ENCODE measurements at regions not wholly inside any gene's neighbourhood (a gene's known extent, or its start where the extent isn't known, plus 50 kb on each side); places are given as distances from the start of the nearest gene placed in this dataset.

GRCh38 chr3:118208642-118209041, 826.0 kb downstream of the IGSF11 start:
- no peak overlapping the region for H3K4me3 ChIP-seq (ENCODE audit: low read length)
- Mint-ChIP-seq H3K27me3 (no peaks in the 10 kb centered on the region), H3K4me3 (no peak overlapping the region), H3K9me3 (peaks cover 0 to 4% (median 2%) of the 10 kb centered on the region in 11 donors), H3K36me3 (no peaks in the 10 kb centered on the region), H3K27ac (no peak overlapping the region), H3K4me1 (no peaks in the 10 kb centered on the region)
- H3K36me3 ChIP-seq (ENCODE audit: control insufficient read depth in 2 of 3, insufficient read depth in 3 of 3, low read length in 3 of 3), result no peaks in the 10 kb centered on the region
- DNase-seq (no peak), ATAC-seq (no peak)
- H3K4me1 ChIP-seq (ENCODE audit: control insufficient read depth in 2 of 2, insufficient read depth in 2 of 2, low read length in 2 of 2), result no peaks in the 10 kb centered on the region
- POLR2A ChIA-PET, result no interaction called here
- H3K27ac ChIP-seq (ENCODE audit: low read depth, low read length), result no peak overlapping the region
- intact Hi-C loops (cut with micrococcal nuclease), result no loop called here
- CTCF ChIA-PET, result no interaction called here
- H3K27me3 ChIP-seq (ENCODE audit: control insufficient read depth in 2 of 2, insufficient read depth in 2 of 2, low read length in 2 of 2), result no peaks in the 10 kb centered on the region
- H3K9me3 ChIP-seq (ENCODE audit: control insufficient read depth in 2 of 3, low read length in 3 of 3), result no peaks in the 10 kb centered on the region

- Mint-ChIP-seq H3K27ac (no peak overlapping the region), H3K9me3 (peaks cover 0 to 15% (median 5%) of the 10 kb centered on the region in 11 donors), H3K36me3 (no peaks in the 10 kb centered on the region), H3K27me3 (no peaks in the 10 kb centered on the region), H3K4me3 (no peak overlapping the region), H3K4me1 (no peaks in the 10 kb centered on the region)
- ChIA-PET CTCF (no interaction called here), POLR2A (no interaction called here)
- intact Hi-C loops (cut with micrococcal nuclease), result no loop called here
- no peaks in the 10 kb centered on the region for H3K36me3 ChIP-seq (ENCODE audit: control insufficient read depth in 2 of 3, insufficient read depth in 3 of 3, low read length in 3 of 3)
- no peak overlapping the region for H3K4me3 ChIP-seq (ENCODE audit: low read length)
- H3K27ac ChIP-seq (ENCODE audit: low read depth, low read length), result no peak overlapping the region
- DNase-seq (no peak), ATAC-seq (no peak)
- H3K4me1 ChIP-seq (ENCODE audit: control insufficient read depth in 2 of 2, insufficient read depth in 2 of 2, low read length in 2 of 2), result no peaks in the 10 kb centered on the region
- no peaks in the 10 kb centered on the region for H3K9me3 ChIP-seq (ENCODE audit: control insufficient read depth in 2 of 3, low read length in 3 of 3)
- H3K27me3 ChIP-seq (ENCODE audit: control insufficient read depth in 2 of 2, insufficient read depth in 2 of 2, low read length in 2 of 2), result no peaks in the 10 kb centered on the region
Observed at GRCh38 chr3:118213892-118214291, 820.8 kb downstream of the IGSF11 start.

DNA sequence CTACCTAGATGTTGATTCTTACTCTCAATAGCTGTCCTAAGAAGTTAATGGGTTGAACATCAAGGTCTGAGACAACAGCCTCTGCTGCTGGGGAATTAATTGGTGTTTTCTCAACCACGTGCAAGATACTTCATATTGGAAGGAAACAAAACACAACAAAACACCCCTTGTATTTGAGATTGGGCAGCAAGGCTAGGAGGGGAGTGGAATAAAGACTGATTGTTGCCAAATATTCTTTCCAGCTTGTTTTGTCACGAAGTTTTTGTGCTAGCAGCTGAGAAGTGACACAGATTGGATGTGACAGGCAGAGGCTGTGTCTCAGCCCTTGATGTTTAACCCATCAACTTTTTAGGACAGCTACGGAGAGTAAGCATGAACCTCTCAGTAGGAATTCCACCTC, 808.4 kb downstream of the IGSF11 start:
- intact Hi-C loops (cut with micrococcal nuclease), result no loop called here
- Mint-ChIP-seq H3K9me3 (peaks cover 0 to 22% (median 5%) of the 10 kb centered on the region in 11 donors), H3K27me3 (no peaks in the 10 kb centered on the region), H3K4me1 (no peaks in the 10 kb centered on the region), H3K4me3 (no peak overlapping the region), H3K27ac (no peak overlapping the region), H3K36me3 (no peaks in the 10 kb centered on the region)
- ATAC-seq (no peak), DNase-seq (no peak)
- no peaks in the 10 kb centered on the region for H3K9me3 ChIP-seq (ENCODE audit: control insufficient read depth in 2 of 3, low read length in 3 of 3)
- no peak overlapping the region for H3K4me3 ChIP-seq (ENCODE audit: low read length)
- no peaks in the 10 kb centered on the region for H3K36me3 ChIP-seq (ENCODE audit: control insufficient read depth in 2 of 3, insufficient read depth in 3 of 3, low read length in 3 of 3)
- H3K27me3 ChIP-seq (ENCODE audit: control insufficient read depth in 2 of 2, insufficient read depth in 2 of 2, low read length in 2 of 2), result no peaks in the 10 kb centered on the region
- no peak overlapping the region for H3K27ac ChIP-seq (ENCODE audit: low read depth, low read length)
- CTCF ChIA-PET, result no interaction called here
- no peaks in the 10 kb centered on the region for H3K4me1 ChIP-seq (ENCODE audit: control insufficient read depth in 2 of 2, insufficient read depth in 2 of 2, low read length in 2 of 2)
- POLR2A ChIA-PET, result no interaction called here

DNA sequence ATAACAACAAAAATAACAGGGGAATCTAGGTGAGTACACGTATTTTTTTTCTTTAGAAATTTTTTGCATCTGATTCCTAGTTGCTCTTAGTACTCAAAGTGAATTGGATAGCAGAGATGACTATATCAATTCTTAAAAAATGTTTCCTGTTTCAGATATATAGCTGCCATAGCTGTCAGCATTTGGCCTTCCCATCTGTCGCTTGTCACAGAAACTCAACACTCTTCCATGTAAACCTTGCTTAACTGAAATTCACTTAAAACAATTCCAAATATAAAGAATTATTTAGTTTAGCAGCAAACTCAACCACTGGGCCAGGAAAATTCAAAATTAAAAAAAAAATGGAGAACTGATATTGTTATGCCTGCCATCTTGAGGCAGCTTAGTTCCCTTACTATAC, 807.5 kb downstream of the IGSF11 start:
- H3K27me3 Mint-ChIP-seq, result no peaks in the 10 kb centered on the region
- no peak overlapping the region for H3K27ac Mint-ChIP-seq
- H3K36me3 Mint-ChIP-seq, result no peaks in the 10 kb centered on the region
- no peaks in the 10 kb centered on the region for H3K27me3 ChIP-seq (ENCODE audit: control insufficient read depth in 2 of 2, insufficient read depth in 2 of 2, low read length in 2 of 2)
- no peaks in the 10 kb centered on the region for H3K9me3 ChIP-seq (ENCODE audit: control insufficient read depth in 2 of 3, low read length in 3 of 3)
- H3K4me1 Mint-ChIP-seq, result no peaks in the 10 kb centered on the region
- H3K4me3 ChIP-seq (ENCODE audit: low read length), result no peak overlapping the region
- H3K9me3 Mint-ChIP-seq, result peaks cover 0 to 15% (median 3%) of the 10 kb centered on the region in 11 donors
- intact Hi-C loops (cut with micrococcal nuclease), result no loop called here
- H3K4me1 ChIP-seq (ENCODE audit: control insufficient read depth in 2 of 2, insufficient read depth in 2 of 2, low read length in 2 of 2), result no peaks in the 10 kb centered on the region
- ATAC-seq, result no peak
- H3K27ac ChIP-seq (ENCODE audit: low read depth, low read length), result no peak overlapping the region
- ChIA-PET POLR2A (no interaction called here), CTCF (no interaction called here)
- no peak overlapping the region for H3K4me3 Mint-ChIP-seq
- no peaks in the 10 kb centered on the region for H3K36me3 ChIP-seq (ENCODE audit: control insufficient read depth in 2 of 3, insufficient read depth in 3 of 3, low read length in 3 of 3)
- DNase-seq, result no peak

- no peaks in the 10 kb centered on the region for H3K36me3 Mint-ChIP-seq
- peaks cover 0 to 23% (median 3%) of the 10 kb centered on the region in 11 donors for H3K9me3 Mint-ChIP-seq
- intact Hi-C loops (cut with micrococcal nuclease), result no loop called here
- no peaks in the 10 kb centered on the region for H3K27me3 Mint-ChIP-seq
- no peak overlapping the region for H3K27ac Mint-ChIP-seq
- no peaks in the 10 kb centered on the region for H3K4me1 Mint-ChIP-seq
- no peaks in the 10 kb centered on the region for H3K36me3 ChIP-seq (ENCODE audit: control insufficient read depth in 2 of 3, insufficient read depth in 3 of 3, low read length in 3 of 3)
- H3K4me3 ChIP-seq (ENCODE audit: low read length), result no peak overlapping the region
- no peaks in the 10 kb centered on the region for H3K4me1 ChIP-seq (ENCODE audit: control insufficient read depth in 2 of 2, insufficient read depth in 2 of 2, low read length in 2 of 2)
- ATAC-seq (no peak), DNase-seq (no peak)
- H3K27me3 ChIP-seq (ENCODE audit: control insufficient read depth in 2 of 2, insufficient read depth in 2 of 2, low read length in 2 of 2), result no peaks in the 10 kb centered on the region
- ChIA-PET POLR2A (no interaction called here), CTCF (no interaction called here)
- H3K9me3 ChIP-seq (ENCODE audit: control insufficient read depth in 2 of 3, low read length in 3 of 3), result no peaks in the 10 kb centered on the region
- H3K4me3 Mint-ChIP-seq, result no peak overlapping the region
- H3K27ac ChIP-seq (ENCODE audit: low read depth, low read length), result no peak overlapping the region
Observed at GRCh38 chr3:118228151-118228550, 806.5 kb downstream of the IGSF11 start.

- H3K4me1 ChIP-seq (ENCODE audit: control insufficient read depth in 2 of 2, insufficient read depth in 2 of 2, low read length in 2 of 2), result no peaks in the 10 kb centered on the region
- intact Hi-C loops (cut with micrococcal nuclease), result no loop called here
- ATAC-seq, result no peak
- H3K36me3 Mint-ChIP-seq, result no peaks in the 10 kb centered on the region
- ChIA-PET CTCF (no interaction called here), POLR2A (no interaction called here)
- H3K9me3 ChIP-seq (ENCODE audit: control insufficient read depth in 2 of 3, low read length in 3 of 3), result no peaks in the 10 kb centered on the region
- peaks cover 0 to 16% (median 3%) of the 10 kb centered on the region in 11 donors for H3K9me3 Mint-ChIP-seq
- no peak overlapping the region for H3K27ac ChIP-seq (ENCODE audit: low read depth, low read length)
- H3K4me3 ChIP-seq (ENCODE audit: low read length), result no peak overlapping the region
- no peaks in the 10 kb centered on the region for H3K27me3 Mint-ChIP-seq
- no peak overlapping the region for H3K27ac Mint-ChIP-seq
- DNase-seq, result no peak
- H3K4me1 Mint-ChIP-seq, result no peaks in the 10 kb centered on the region
- H3K4me3 Mint-ChIP-seq, result no peak overlapping the region
- no peaks in the 10 kb centered on the region for H3K27me3 ChIP-seq (ENCODE audit: control insufficient read depth in 2 of 2, insufficient read depth in 2 of 2, low read length in 2 of 2)
- H3K36me3 ChIP-seq (ENCODE audit: control insufficient read depth in 2 of 3, insufficient read depth in 3 of 3, low read length in 3 of 3), result no peaks in the 10 kb centered on the region
Observed at GRCh38 chr3:118229196-118229595, 805.5 kb downstream of the IGSF11 start.

GRCh38 chr3:118231578-118231977, 803.1 kb downstream of the IGSF11 start:
- no peaks in the 10 kb centered on the region for H3K4me1 ChIP-seq (ENCODE audit: control insufficient read depth in 2 of 2, insufficient read depth in 2 of 2, low read length in 2 of 2)
- no peak for ATAC-seq
- Mint-ChIP-seq H3K36me3 (no peaks in the 10 kb centered on the region), H3K4me3 (no peak overlapping the region), H3K9me3 (peaks cover 0 to 16% (median 3%) of the 10 kb centered on the region in 11 donors), H3K27ac (no peak overlapping the region), H3K4me1 (no peaks in the 10 kb centered on the region), H3K27me3 (no peaks in the 10 kb centered on the region)
- intact Hi-C loops (cut with micrococcal nuclease), result no loop called here
- DNase-seq, result no peak
- H3K27ac ChIP-seq (ENCODE audit: low read depth, low read length), result no peak overlapping the region
- ChIA-PET POLR2A (no interaction called here), CTCF (no interaction called here)
- H3K4me3 ChIP-seq (ENCODE audit: low read length), result no peak overlapping the region
- H3K36me3 ChIP-seq (ENCODE audit: control insufficient read depth in 2 of 3, insufficient read depth in 3 of 3, low read length in 3 of 3), result no peaks in the 10 kb centered on the region
- H3K27me3 ChIP-seq (ENCODE audit: control insufficient read depth in 2 of 2, insufficient read depth in 2 of 2, low read length in 2 of 2), result no peaks in the 10 kb centered on the region
- H3K9me3 ChIP-seq (ENCODE audit: control insufficient read depth in 2 of 3, low read length in 3 of 3), result no peaks in the 10 kb centered on the region

All from naive thymus-derived CD4-positive, alpha-beta T cell (primary cell).